NB4 (cell line): ENCODE measurements at regions not wholly inside any gene's neighbourhood (a gene's known extent, or its start where the extent isn't known, plus 50 kb on each side); places are given as distances from the start of the nearest gene placed in this dataset.

Source experiments
- DNase-seq: peaks from one replicate; pipeline ENCODE4 v3.0.0; 2010; ENCODE audit warnings: low read depth
- H3K4me3 ChIP-seq: one replicate; pipeline ENCODE4 v1.5.1; 2011; ENCODE audit warnings: mild to moderate bottlenecking, low read depth, low read length, moderate library complexity
- CTCF ChIP-seq: IDR thresholded peaks from one replicate; pipeline ENCODE4 v1.5.1; 2012; ENCODE audit warnings: low read depth, low read length
- MAX ChIP-seq: IDR thresholded peaks from 2 replicates; pipeline ENCODE4 v1.6.1; 2011; ENCODE audit warnings: low read depth, low read length
- MYC ChIP-seq: IDR thresholded peaks from 2 replicates; pipeline ENCODE4 v1.6.1; 2011; ENCODE audit warnings: low read depth, low read length
- POLR2A ChIP-seq: IDR thresholded peaks from 2 replicates; pipeline ENCODE4 v1.6.1; 2011; ENCODE audit warnings: mild to moderate bottlenecking; ENCODE audit not compliant: insufficient read length; ENCODE audit errors: extremely low read depth

- TF ChIP-seq MYC (no peak), POLR2A (no peak), CTCF (no peak), MAX (no peak)
- no peak overlapping the region for H3K4me3 ChIP-seq
- no peak for DNase-seq
Observed at GRCh38 chr5:15070907-15071306, 199.3 kb upstream of the ANKH start.

GRCh38 chr5:15069407-15069905 lies 197.9 kb upstream of the ANKH start:
- H3K4me3 ChIP-seq, result no peak overlapping the region
- no peak for DNase-seq
- TF ChIP-seq CTCF, result no peak
- TF ChIP-seq MYC, result no peak

GRCh38 chr5:15065091-15065490 lies 193.5 kb upstream of the ANKH start:
- DNase-seq, result no peak
- no peak for TF ChIP-seq MAX
- no peak for TF ChIP-seq MYC
- TF ChIP-seq POLR2A, result no peak
- TF ChIP-seq CTCF, result no peak
- no peak overlapping the region for H3K4me3 ChIP-seq

GRCh38 chr5:15064396-15064795 lies 192.8 kb upstream of the ANKH start:
- TF ChIP-seq MYC, result no peak
- TF ChIP-seq POLR2A, result no peak
- no peak for TF ChIP-seq MAX
- no peak for TF ChIP-seq CTCF
- DNase-seq, result no peak
- H3K4me3 ChIP-seq, result no peak overlapping the region

GRCh38 chr5:15056988-15057592 lies 185.5 kb upstream of the ANKH start:
- TF ChIP-seq POLR2A (no peak), MYC (no peak), MAX (no peak), CTCF (no peak)
- DNase-seq, result no peak

GRCh38 chr5:15044521-15044920 lies 172.9 kb upstream of the ANKH start:
- TF ChIP-seq POLR2A, result no peak
- DNase-seq, result no peak
- no peak overlapping the region for H3K4me3 ChIP-seq

More at GRCh38 chr5:15056988-15057592, 185.5 kb upstream of the ANKH start:
- no peak overlapping the region for H3K4me3 ChIP-seq
